Activated CD8-positive, alpha-beta T cell treated with anti-CD3 and anti-CD28 coated beads, Interleukin-2, amount 10 ng/mL, durations not matched to agents 7 days and 5 days (primary cell): ENCODE measurements at regions not wholly inside any gene's neighbourhood (a gene's known extent, or its start where the extent isn't known, plus 50 kb on each side); places are given as distances from the start of the nearest gene placed in this dataset.
A peak's percentile ranks its signal among the peaks of the same experiment; 100 is the strongest.

Experiments
- ATAC-seq: fragments of 150-1000 bp; cut with Tn5 transposase; one replicate; pipeline ENCODE4 v1.10.0; 2021; ENCODE audit warnings: moderate library complexity
- CTCF ChIA-PET: fragments of 350-600 bp; sonication (Branson Sonifier 250); formaldehyde crosslinking; loops from one replicate; lab custom pipeline; 2021; ENCODE audit warnings: antibody characterized with exemption; lab: Charles Lee
- POLR2A ChIA-PET: fragments of 350-600 bp; sonication (Branson Sonifier 250); formaldehyde crosslinking; loops from one replicate; lab custom pipeline; 2021; ENCODE audit warnings: antibody characterized with exemption; lab: Charles Lee
- DNase-seq: peaks from one replicate; pipeline ENCODE4 v3.0.0-alpha.2; 2020
- H3K27ac Mint-ChIP-seq: one replicate; pipeline ENCODE4 v1.8.0; 2021; ENCODE audit warnings: mild to moderate bottlenecking, mixed read lengths
- H3K27me3 Mint-ChIP-seq: one replicate; pipeline ENCODE4 v1.8.0; 2021; ENCODE audit warnings: low read depth, mixed read lengths
- H3K36me3 Mint-ChIP-seq: one replicate; pipeline ENCODE4 v1.8.0; 2021; ENCODE audit warnings: low read depth, mixed read lengths
- H3K4me1 Mint-ChIP-seq: one replicate; pipeline ENCODE4 v1.8.0; 2021; ENCODE audit warnings: low read depth, mixed read lengths
- H3K4me3 Mint-ChIP-seq: one replicate; pipeline ENCODE4 v1.8.0; 2021; ENCODE audit warnings: mild to moderate bottlenecking, mixed read lengths
- H3K9me3 Mint-ChIP-seq: one replicate; pipeline ENCODE4 v1.8.0; 2022; ENCODE audit warnings: mixed read lengths; ENCODE audit not compliant: insufficient read depth

DNA sequence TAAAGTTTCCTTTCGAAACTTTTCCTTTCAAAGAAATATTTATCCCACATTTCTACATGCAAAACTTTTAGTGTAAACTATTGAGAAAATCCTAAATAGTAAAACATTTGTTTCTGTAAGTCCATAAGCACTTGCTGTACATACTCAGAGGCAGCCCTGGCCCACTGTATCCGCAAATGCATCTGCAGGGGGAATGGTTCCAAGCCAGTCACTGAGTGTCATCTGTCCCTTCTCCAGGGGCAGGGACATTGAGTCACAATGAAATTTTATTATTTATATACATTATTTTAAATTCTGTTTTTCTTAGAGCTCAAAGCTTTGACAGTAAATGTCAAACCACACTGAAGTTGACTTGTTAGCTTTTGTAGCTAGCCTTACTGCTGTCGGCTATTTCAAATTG lies 367.2 kb downstream of the MTX2 start:
- ChIA-PET CTCF (interaction anchor here (1.0 to 3.2 kb wide), 9 partner anchors 15 to 512 kb away, joined by 3 to 26 read pairs (median 8); no protein-coding TSS in a partner anchor), POLR2A (no interaction called here)
- H3K4me3 Mint-ChIP-seq = no peak overlapping the region
- H3K27me3 Mint-ChIP-seq = peaks cover 57% of the 10 kb centered on the region
- H3K9me3 Mint-ChIP-seq = no peaks in the 10 kb centered on the region
- H3K4me1 Mint-ChIP-seq = peaks cover 7% of the 10 kb centered on the region
- no peaks in the 10 kb centered on the region for H3K36me3 Mint-ChIP-seq
- no peak for ATAC-seq
- no peak for DNase-seq
- no peak overlapping the region for H3K27ac Mint-ChIP-seq

DNA sequence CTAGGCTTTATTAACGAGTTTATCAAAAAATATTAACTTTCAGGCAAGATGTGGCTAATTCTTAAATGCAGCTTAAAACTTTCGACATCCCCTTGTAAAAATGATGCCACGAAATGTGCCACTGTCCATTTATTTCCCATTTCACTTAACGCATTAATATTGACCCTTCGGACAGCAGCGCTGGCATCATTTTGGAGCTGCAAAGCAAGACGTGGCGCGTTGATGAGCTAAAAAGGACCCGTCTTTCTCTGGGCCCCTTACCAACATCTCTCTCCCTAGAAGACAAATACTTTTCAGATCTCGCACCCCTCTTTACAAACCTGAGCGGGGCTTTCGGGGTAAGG lies 367.9 kb downstream of the MTX2 start:
- peaks cover 59% of the 10 kb centered on the region for H3K27me3 Mint-ChIP-seq
- ChIA-PET POLR2A (no interaction called here), CTCF (interaction anchor here (0.7 to 3.2 kb wide), 11 partner anchors 14 to 511 kb away, joined by 3 to 26 read pairs (median 7); no protein-coding TSS in a partner anchor)
- H3K27ac Mint-ChIP-seq = no peak overlapping the region
- peaks cover 7% of the 10 kb centered on the region for H3K4me1 Mint-ChIP-seq
- DNase-seq = no peak
- ATAC-seq = no peak
- H3K4me3 Mint-ChIP-seq = peak overlapping the region; percentile 35
- no peaks in the 10 kb centered on the region for H3K36me3 Mint-ChIP-seq
- H3K9me3 Mint-ChIP-seq = no peaks in the 10 kb centered on the region

DNA sequence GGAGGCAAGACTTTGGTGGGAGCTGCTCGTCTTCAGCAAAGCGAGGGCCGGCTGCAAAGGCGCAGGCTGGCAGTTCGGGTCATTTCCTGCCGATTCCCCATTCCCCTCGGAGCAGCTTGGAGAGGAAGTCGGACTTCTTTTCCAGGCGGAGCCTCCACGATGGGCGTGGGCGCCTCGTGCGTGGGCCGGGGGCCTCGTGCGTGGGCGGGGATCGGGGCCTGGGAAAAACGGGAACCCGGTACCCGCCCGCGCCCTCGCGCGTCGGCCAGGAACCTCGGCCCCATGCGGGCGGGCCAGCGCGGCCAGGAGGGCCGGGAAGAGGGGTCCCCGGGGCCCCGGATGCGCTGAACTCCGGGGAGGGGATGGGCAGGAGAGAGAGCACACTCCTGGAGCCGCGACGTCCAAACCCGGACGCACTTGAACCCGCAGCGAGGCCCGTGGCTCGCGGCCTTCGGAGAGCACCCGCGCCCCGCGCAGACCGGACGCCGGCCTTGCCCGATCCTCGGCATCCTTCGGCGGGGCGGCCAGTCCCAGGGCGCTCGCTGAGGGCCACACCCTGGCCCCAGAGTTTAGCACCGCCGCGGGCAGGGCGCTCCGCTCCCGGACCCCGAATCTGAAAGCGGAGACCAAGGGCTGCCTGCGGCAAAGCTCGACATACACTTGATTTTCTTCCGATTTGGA lies 368.4 kb downstream of the MTX2 start:
- Mint-ChIP-seq H3K4me3 (peak overlapping the region; percentile 61), H3K4me1 (peaks cover 7% of the 10 kb centered on the region)

DNA sequence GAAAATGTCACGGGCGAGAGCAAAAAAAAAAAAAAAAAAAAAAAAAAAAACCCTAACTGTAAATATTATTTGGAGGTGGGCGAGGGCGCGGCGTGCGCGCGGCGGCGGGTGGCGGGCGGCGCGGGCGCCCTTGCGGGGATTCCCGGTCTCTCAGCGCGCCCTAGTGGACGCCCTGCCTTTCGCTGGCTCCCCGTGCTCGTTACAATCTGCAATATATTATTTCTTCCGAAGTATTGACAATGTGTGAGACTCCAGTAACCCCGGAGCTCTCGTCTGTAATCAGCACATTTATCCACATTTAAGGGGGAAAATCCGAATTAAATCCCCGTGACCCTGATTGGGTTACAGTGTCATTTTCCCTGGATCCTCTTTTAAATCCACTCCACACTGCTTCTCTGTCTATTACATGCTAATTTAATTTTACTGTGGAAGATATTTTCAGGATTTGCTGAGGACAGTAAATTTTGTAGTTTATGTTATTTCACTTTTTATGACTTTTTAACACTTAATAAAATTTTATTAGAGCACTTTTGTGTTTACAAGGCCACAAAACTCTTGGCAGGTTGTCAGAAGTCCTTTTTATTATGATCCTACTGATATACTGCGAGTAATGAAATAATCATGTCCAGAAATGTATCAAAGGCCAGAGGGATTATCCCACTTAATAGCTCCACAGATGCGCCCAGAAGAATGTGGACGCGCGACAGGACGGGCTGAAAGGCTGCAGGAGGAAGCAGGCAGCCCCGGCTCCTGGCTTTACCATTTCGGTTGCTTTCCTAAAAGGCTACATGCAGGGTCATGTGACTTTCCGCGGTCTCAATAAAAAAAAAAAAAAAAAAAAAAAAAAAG lies 369.1 kb downstream of the MTX2 start:
- Mint-ChIP-seq H3K9me3 (no peaks in the 10 kb centered on the region), H3K27me3 (peaks cover 60% of the 10 kb centered on the region), H3K36me3 (no peaks in the 10 kb centered on the region), H3K27ac (no peak overlapping the region), H3K4me1 (peaks cover 7% of the 10 kb centered on the region), H3K4me3 (peak overlapping the region; percentile 61)
- DNase-seq (peak; percentile 70), ATAC-seq (peak; percentile 94)
- ChIA-PET CTCF (interaction anchor here (0.6 to 3.2 kb wide), 11 partner anchors 13 to 512 kb away, joined by 3 to 26 read pairs (median 7); no protein-coding TSS in a partner anchor), POLR2A (no interaction called here)

More for the DNA sequence above, 368.4 kb downstream of the MTX2 start:
- Mint-ChIP-seq H3K27ac (no peak overlapping the region), H3K9me3 (no peaks in the 10 kb centered on the region), H3K36me3 (no peaks in the 10 kb centered on the region), H3K27me3 (peaks cover 58% of the 10 kb centered on the region)
- POLR2A ChIA-PET = no interaction called here
- CTCF ChIA-PET = interaction anchor here (0.6 to 3.2 kb wide), 14 partner anchors 14 to 512 kb away, joined by 3 to 26 read pairs (median 6); no protein-coding TSS in a partner anchor
- ATAC-seq (peak; percentile 63), DNase-seq (no peak)

DNA sequence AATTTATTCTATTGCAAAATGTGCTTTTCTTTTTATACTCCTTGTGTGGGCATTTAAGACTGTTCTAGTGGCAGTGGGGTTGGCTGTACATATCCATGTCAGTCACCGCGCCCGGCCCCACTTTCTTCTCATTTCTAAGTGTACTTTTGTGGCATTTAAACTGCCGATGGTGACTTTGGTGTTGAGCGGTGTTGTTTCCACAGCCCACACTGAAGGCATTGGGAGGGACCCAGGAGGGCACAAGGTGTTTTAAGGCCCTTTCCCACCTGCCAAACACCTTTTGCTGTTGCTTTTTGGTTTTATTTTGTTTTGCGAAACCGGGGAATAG lies 369.7 kb downstream of the MTX2 start:
- no peak for ATAC-seq
- POLR2A ChIA-PET = no interaction called here
- peaks cover 61% of the 10 kb centered on the region for H3K27me3 Mint-ChIP-seq

DNA sequence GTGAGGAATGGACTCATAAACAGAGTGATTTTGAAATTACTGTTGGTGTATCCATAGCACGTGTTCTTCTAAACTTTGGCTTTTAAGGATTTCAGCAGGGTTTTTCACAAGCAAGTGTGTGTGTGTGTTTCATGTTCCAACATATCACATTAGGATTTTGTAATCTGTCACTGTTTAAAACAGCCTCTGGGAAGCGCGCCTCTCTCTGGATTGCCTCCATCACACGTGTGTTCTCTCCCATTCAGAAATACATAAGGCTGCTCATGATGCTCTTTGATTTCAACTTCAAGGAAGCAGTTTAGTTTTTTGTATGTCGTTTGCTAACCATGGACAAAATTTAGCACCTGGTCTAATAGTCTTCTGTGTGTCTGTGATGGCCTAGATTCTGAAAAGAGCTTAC lies 370.4 kb downstream of the MTX2 start:
- Mint-ChIP-seq H3K27me3 (peaks cover 62% of the 10 kb centered on the region), H3K36me3 (no peaks in the 10 kb centered on the region), H3K4me1 (peaks cover 10% of the 10 kb centered on the region), H3K9me3 (no peaks in the 10 kb centered on the region), H3K4me3 (no peak overlapping the region), H3K27ac (no peak overlapping the region)
- ChIA-PET POLR2A (no interaction called here), CTCF (interaction anchor here (0.8 to 3.2 kb wide), 6 partner anchors 13 to 513 kb away, joined by 3 to 15 read pairs (median 6); no protein-coding TSS in a partner anchor)
- DNase-seq (no peak), ATAC-seq (no peak)

More for the DNA sequence above, 369.7 kb downstream of the MTX2 start:
- no peak for DNase-seq
- Mint-ChIP-seq H3K27ac (no peak overlapping the region), H3K4me1 (peaks cover 10% of the 10 kb centered on the region), H3K9me3 (no peaks in the 10 kb centered on the region), H3K36me3 (no peaks in the 10 kb centered on the region), H3K4me3 (no peak overlapping the region)
- CTCF ChIA-PET = interaction anchor here (1.1 to 3.2 kb wide), 6 partner anchors 12 to 512 kb away, joined by 3 to 26 read pairs (median 9); no protein-coding TSS in a partner anchor

DNA sequence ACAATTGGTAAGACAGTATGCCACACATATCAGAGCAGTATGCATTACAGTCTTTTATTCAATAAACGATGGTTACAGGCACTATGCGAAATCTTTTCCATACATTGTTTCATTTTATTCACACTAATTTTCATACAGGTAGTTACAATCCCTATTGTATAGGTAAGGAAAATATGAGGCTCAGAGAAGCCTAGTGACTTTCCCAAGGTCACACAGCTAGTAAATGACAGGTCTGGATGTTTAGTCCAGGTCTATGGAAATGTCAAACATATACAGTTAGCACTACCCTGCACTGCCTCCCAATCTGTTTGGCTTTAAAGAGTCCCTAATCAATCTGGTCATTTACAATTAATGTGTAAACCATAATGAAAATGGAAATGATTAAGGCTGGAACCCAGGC lies 372.2 kb downstream of the MTX2 start:
- Mint-ChIP-seq H3K4me3 (no peak overlapping the region), H3K27ac (no peak overlapping the region), H3K4me1 (peaks cover 10% of the 10 kb centered on the region), H3K36me3 (no peaks in the 10 kb centered on the region), H3K27me3 (peaks cover 67% of the 10 kb centered on the region), H3K9me3 (no peaks in the 10 kb centered on the region)
- CTCF ChIA-PET = interaction anchor here (1.4 to 2.8 kb wide), 3 partner anchors 10 to 515 kb away, joined by 3 to 7 read pairs (median 6); no protein-coding TSS in a partner anchor
- DNase-seq (no peak), ATAC-seq (no peak)
- POLR2A ChIA-PET = no interaction called here

DNA sequence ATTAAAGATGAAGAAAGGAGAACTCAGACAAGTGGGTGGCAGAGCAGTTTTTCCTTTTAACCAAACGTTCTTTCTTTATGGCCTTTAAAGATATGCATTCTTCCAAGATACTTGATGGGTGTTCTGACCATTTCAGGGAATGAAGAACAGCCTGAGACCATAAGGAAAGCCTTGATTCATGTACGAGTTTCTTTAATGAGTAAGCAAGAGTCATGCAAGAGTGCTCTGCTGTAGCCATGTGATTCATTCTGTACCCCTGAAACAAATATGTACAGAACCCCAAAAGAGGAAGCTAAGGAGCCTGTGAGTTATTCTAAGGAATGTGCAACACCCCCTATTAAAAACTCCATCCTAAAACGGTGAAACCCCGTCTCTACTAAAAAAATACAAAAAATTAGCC lies 372.8 kb downstream of the MTX2 start:
- peaks cover 10% of the 10 kb centered on the region for H3K4me1 Mint-ChIP-seq
- H3K9me3 Mint-ChIP-seq = no peaks in the 10 kb centered on the region
- H3K4me3 Mint-ChIP-seq = no peak overlapping the region
- no peaks in the 10 kb centered on the region for H3K36me3 Mint-ChIP-seq
- CTCF ChIA-PET = interaction anchor here (1.4 to 3.0 kb wide), 3 partner anchors 10 to 516 kb away, joined by 3 to 13 read pairs (median 6); no protein-coding TSS in a partner anchor
- DNase-seq = no peak
- ATAC-seq = no peak
- H3K27me3 Mint-ChIP-seq = peaks cover 65% of the 10 kb centered on the region
- POLR2A ChIA-PET = no interaction called here
- no peak overlapping the region for H3K27ac Mint-ChIP-seq

DNA sequence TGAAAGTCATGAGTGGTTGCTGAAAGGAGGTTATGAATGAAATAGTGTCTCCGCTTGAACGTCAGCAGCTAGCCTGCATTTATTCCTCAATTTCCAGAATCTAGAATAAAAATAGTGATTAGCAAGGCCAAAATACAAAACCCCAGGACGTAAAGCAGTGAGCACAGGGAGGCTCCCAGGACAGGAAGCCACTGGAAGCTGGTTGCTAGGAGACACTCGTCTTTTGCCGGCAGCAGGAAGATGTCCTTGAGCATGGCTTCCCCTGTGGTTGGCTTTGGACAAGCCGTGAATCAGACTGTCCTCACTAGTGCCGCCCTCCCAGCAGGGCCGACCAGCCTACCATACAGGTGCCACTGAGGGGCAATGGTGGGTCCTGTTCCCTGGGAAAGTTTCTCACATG lies 374.4 kb downstream of the MTX2 start:
- ChIA-PET CTCF (interaction anchor here (0.9 to 3.0 kb wide), 3 partner anchors 8 to 505 kb away, joined by 5 to 13 read pairs (median 6); no protein-coding TSS in a partner anchor), POLR2A (no interaction called here)
- Mint-ChIP-seq H3K4me1 (peaks cover 8% of the 10 kb centered on the region), H3K27me3 (peaks cover 66% of the 10 kb centered on the region), H3K36me3 (no peaks in the 10 kb centered on the region), H3K4me3 (no peak overlapping the region), H3K27ac (no peak overlapping the region), H3K9me3 (no peaks in the 10 kb centered on the region)
- DNase-seq = no peak
- ATAC-seq = no peak

DNA sequence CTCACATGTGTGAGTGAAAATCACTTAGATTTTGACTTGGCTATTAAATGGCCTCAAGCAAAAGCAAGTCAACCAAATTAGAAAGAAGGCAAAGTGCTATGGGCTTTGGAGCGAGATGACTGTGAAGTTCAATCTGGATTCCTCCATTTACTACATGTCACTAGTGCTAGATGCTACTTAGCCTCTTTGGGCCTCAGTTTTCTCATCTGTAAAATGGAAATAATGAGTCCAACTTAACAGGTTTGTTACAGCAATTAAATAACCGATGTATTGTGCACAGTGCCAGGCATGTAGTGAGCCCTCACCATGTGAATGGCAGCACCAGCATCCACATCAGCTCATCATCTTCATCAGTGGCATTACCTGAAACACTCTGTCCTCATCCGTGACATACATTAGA lies 376.3 kb downstream of the MTX2 start:
- peaks cover 3% of the 10 kb centered on the region for H3K4me1 Mint-ChIP-seq
- no peak for ATAC-seq
- no peaks in the 10 kb centered on the region for H3K9me3 Mint-ChIP-seq
- peaks cover 62% of the 10 kb centered on the region for H3K27me3 Mint-ChIP-seq
- ChIA-PET POLR2A (no interaction called here), CTCF (interaction anchor here (1.3 to 2.3 kb wide), 4 partner anchors 11 to 518 kb away, joined by 3 to 7 read pairs (median 4); no protein-coding TSS in a partner anchor)
- H3K4me3 Mint-ChIP-seq = no peak overlapping the region
- no peak for DNase-seq
- no peak overlapping the region for H3K27ac Mint-ChIP-seq
- H3K36me3 Mint-ChIP-seq = no peaks in the 10 kb centered on the region

DNA sequence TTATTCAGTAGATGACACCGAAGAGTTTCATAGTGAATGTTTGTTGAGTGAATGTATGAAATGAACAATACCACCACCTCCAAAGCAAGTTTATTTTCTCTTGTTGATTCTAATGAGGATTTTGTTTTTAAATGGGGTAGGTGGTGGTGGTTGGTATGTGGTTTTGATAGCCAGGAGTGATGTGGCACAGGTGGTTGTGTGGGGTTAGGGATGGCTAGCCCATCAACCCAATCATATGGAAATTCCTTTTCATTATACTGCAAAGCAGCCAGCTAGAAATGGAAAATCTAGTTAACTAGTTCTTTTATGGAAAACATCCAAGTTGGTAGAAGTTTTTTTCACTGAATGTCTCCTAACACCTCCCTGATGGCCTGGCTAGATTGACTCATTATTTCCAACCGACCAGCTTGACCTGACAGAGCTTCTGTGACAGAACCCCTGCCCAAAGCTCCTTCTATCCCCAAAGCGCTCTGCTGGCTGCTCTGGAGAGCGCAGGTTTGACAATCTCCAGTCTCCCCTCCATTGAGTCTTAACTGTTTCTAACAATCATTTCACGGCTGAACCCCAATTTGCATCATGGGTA lies 376.9 kb downstream of the MTX2 start:
- Mint-ChIP-seq H3K36me3 (no peaks in the 10 kb centered on the region), H3K4me1 (peaks cover 3% of the 10 kb centered on the region), H3K4me3 (no peak overlapping the region), H3K27ac (no peak overlapping the region), H3K27me3 (peaks cover 61% of the 10 kb centered on the region), H3K9me3 (no peaks in the 10 kb centered on the region)
- ATAC-seq (no peak), DNase-seq (no peak)
- CTCF ChIA-PET = interaction anchor here (1.0 to 2.1 kb wide), 3 partner anchors 91 to 519 kb away, joined by 3 to 7 read pairs (median 3); no protein-coding TSS in a partner anchor
- POLR2A ChIA-PET = no interaction called here
